ENCODE measurements at regions not wholly inside any gene's neighbourhood (a gene's known extent, or its start where the extent isn't known, plus 50 kb on each side); places are given as distances from the start of the nearest gene placed in this dataset.

GRCh38 chr18:27869735-27870134 is 307.2 kb downstream of the CDH2 start:
- ChIA-PET POLR2A (no interaction called here), CTCF (no interaction called here)
- no peak for DNase-seq (ENCODE audit: extremely low spot score)
- TF ChIP-seq CTCF (IDR thresholded peaks at IDR 0.05; ENCODE audit: control extremely low read depth, extremely low read depth, low read depth, missing control alignments), result no peak

- ChIA-PET CTCF (no interaction called here), POLR2A (no interaction called here)
- TF ChIP-seq CTCF (IDR thresholded peaks at IDR 0.05; ENCODE audit: control extremely low read depth, extremely low read depth, low read depth, missing control alignments), result no peak
- no peak for DNase-seq (ENCODE audit: extremely low spot score)
Measured at GRCh38 chr18:27865431-27865830, 311.5 kb downstream of the CDH2 start.

GRCh38 chr18:27863780-27864430 is 313.0 kb downstream of the CDH2 start:
- ChIA-PET CTCF (no interaction called here), POLR2A (no interaction called here)
- DNase-seq (ENCODE audit: extremely low spot score), result no peak
- no peak for TF ChIP-seq CTCF (IDR thresholded peaks at IDR 0.05; ENCODE audit: control extremely low read depth, extremely low read depth, low read depth, missing control alignments)

- ChIA-PET CTCF (no interaction called here), POLR2A (no interaction called here)
- no peak for DNase-seq (ENCODE audit: extremely low spot score)
- TF ChIP-seq CTCF (IDR thresholded peaks at IDR 0.05; ENCODE audit: control extremely low read depth, extremely low read depth, low read depth, missing control alignments), result no peak
Measured at GRCh38 chr18:27862041-27862682, 314.8 kb downstream of the CDH2 start.

GRCh38 chr18:27861539-27861938 is 315.4 kb downstream of the CDH2 start:
- ChIA-PET POLR2A (no interaction called here), CTCF (no interaction called here)
- DNase-seq (ENCODE audit: extremely low spot score), result no peak
- TF ChIP-seq CTCF (IDR thresholded peaks at IDR 0.05; ENCODE audit: control extremely low read depth, extremely low read depth, low read depth, missing control alignments), result no peak

GRCh38 chr18:27860701-27861107 is 316.2 kb downstream of the CDH2 start:
- POLR2A ChIA-PET, result no interaction called here
- DNase-seq (ENCODE audit: extremely low spot score), result no peak

More at GRCh38 chr18:27860701-27861107, 316.2 kb downstream of the CDH2 start:
- CTCF ChIA-PET, result no interaction called here
- TF ChIP-seq CTCF (IDR thresholded peaks at IDR 0.05; ENCODE audit: control extremely low read depth, extremely low read depth, low read depth, missing control alignments), result no peak

All from GM10248 (cell line).